NOMO-1 (cell line): ENCODE measurements at regions not wholly inside any gene's neighbourhood (a gene's known extent, or its start where the extent isn't known, plus 50 kb on each side); places are given as distances from the start of the nearest gene placed in this dataset.
"Not testable (repeated sequence)": the region's sequence is repeated elsewhere in the genome, so short reads cannot be mapped to it uniquely, and the experiment has no call there.

ENCODE experiments used
- DNase-seq, 2 experiments: peaks; one replicate each; lab custom pipeline; 2025; ENCODE audit not compliant: unreplicated experiment in 2 of 2; lab: John Stamatoyannopoulos, UW

- no peak for DNase-seq
Measured at GRCh38 chr18:59801576-59801975, 98.2 kb upstream of the PMAIP1 start.

GRCh38 chr18:59800897-59801296, 98.9 kb upstream of the PMAIP1 start:
- DNase-seq: no peak

- DNase-seq: no peak
Measured at GRCh38 chr18:59799383-59800015, 100.3 kb upstream of the PMAIP1 start.

GRCh38 chr18:59795882-59796281, 98.7 kb upstream of the CCBE1 start:
- no peak for DNase-seq

- no peak for DNase-seq
Measured at GRCh38 chr18:59792353-59792752, 95.1 kb upstream of the CCBE1 start.

- DNase-seq: not testable (repeated sequence)
Measured at GRCh38 chr18:59790346-59790936, 93.2 kb upstream of the CCBE1 start.

- DNase-seq: no peak
Measured at GRCh38 chr18:59788791-59789106, 91.5 kb upstream of the CCBE1 start.

- DNase-seq: no peak
Measured at GRCh38 chr18:59787998-59788790, 91.0 kb upstream of the CCBE1 start.

GRCh38 chr18:59784694-59785093, 87.5 kb upstream of the CCBE1 start:
- DNase-seq: no peak

- peak in 1 of 2 experiments; percentile 3 for DNase-seq
Measured at GRCh38 chr18:59783138-59783537, 85.9 kb upstream of the CCBE1 start.

GRCh38 chr18:59779979-59780378, 82.8 kb upstream of the CCBE1 start:
- DNase-seq: no peak

GRCh38 chr18:59778434-59778833, 81.2 kb upstream of the CCBE1 start:
- no peak for DNase-seq

- DNase-seq: no peak
Measured at GRCh38 chr18:59777636-59778035, 80.4 kb upstream of the CCBE1 start.

- no peak for DNase-seq
Measured at GRCh38 chr18:59769129-59769865, 72.1 kb upstream of the CCBE1 start.

- DNase-seq: no peak
Measured at GRCh38 chr18:59768409-59768808, 71.2 kb upstream of the CCBE1 start.

GRCh38 chr18:59767732-59768131, 70.5 kb upstream of the CCBE1 start:
- no peak for DNase-seq

GRCh38 chr18:59765343-59765742, 68.1 kb upstream of the CCBE1 start:
- no peak for DNase-seq

- no peak for DNase-seq
Measured at GRCh38 chr18:59764281-59764680, 67.1 kb upstream of the CCBE1 start.

GRCh38 chr18:59763541-59764136, 66.4 kb upstream of the CCBE1 start:
- DNase-seq: no peak

- no peak for DNase-seq
Measured at GRCh38 chr18:59760619-59761600, 63.7 kb upstream of the CCBE1 start.
